Fibroblast of lung (primary cell): ENCODE measurements at regions not wholly inside any gene's neighbourhood (a gene's known extent, or its start where the extent isn't known, plus 50 kb on each side); places are given as distances from the start of the nearest gene placed in this dataset.

Experiments
- DNase-seq, 2 donors: peaks; one replicate each; pipeline versions ENCODE4 v3.0.0 to v3.0.0-alpha.2; 2010; ENCODE audit warnings: low read depth in 2 of 2
- H2AFZ ChIP-seq: 2 replicates; pipeline ENCODE4 v1.5.1; 2012; ENCODE audit warnings: low read length, control low read depth, inconsistent platforms
- H3K27ac ChIP-seq: 2 replicates; pipeline ENCODE4 v1.5.1; 2011; ENCODE audit warnings: low read length, control low read depth; ENCODE audit not compliant: insufficient read depth
- H3K27me3 ChIP-seq: 2 replicates; pipeline ENCODE4 v1.5.1; 2011; ENCODE audit warnings: mild to moderate bottlenecking, low read length; ENCODE audit not compliant: control insufficient read depth, insufficient read depth
- H3K36me3 ChIP-seq: 2 replicates; pipeline ENCODE4 v1.5.1; 2011; ENCODE audit warnings: low read length; ENCODE audit not compliant: control insufficient read depth, insufficient read depth
- H3K4me1 ChIP-seq: 2 replicates; pipeline ENCODE4 v1.5.1; 2011; ENCODE audit warnings: low read length; ENCODE audit not compliant: control insufficient read depth, insufficient read depth; ENCODE audit errors: extremely low read depth
- H3K4me2 ChIP-seq: 2 replicates; pipeline ENCODE4 v1.5.1; 2011; ENCODE audit warnings: low read length, control low read depth; ENCODE audit not compliant: insufficient read depth; ENCODE audit errors: extremely low read depth
- H3K4me3 ChIP-seq, 4 experiments: fragments of 200-600 bp in 1 of 4; sonication (generic) in 1 of 4; replicated peaks in 1 of 4; 2 replicates each; pipeline ENCODE4 v1.5.1; 2011 to 2016; ENCODE audit warnings: low read length in 4 of 4, low read depth in 3 of 4, mild to moderate bottlenecking in 3 of 4, control low read depth in 2 of 4, inconsistent platforms in 1 of 4, mixed read lengths in 1 of 4; ENCODE audit not compliant: insufficient read depth in 1 of 4; ENCODE audit errors: control extremely low read depth in 1 of 4
- H3K79me2 ChIP-seq: 2 replicates; pipeline ENCODE4 v1.5.1; 2012; ENCODE audit warnings: mild to moderate bottlenecking, low read length, inconsistent platforms; ENCODE audit not compliant: control insufficient read depth, insufficient read depth
- H3K9ac ChIP-seq: 2 replicates; pipeline ENCODE4 v1.5.1; 2011; ENCODE audit warnings: mild to moderate bottlenecking, low read length, control low read depth; ENCODE audit not compliant: insufficient read depth
- H3K9me3 ChIP-seq: 2 replicates; pipeline ENCODE4 v1.5.1; 2012; ENCODE audit warnings: low read depth, low read length; ENCODE audit not compliant: control insufficient read depth, insufficient read depth
- H4K20me1 ChIP-seq: 2 replicates; pipeline ENCODE4 v1.5.1; 2011; ENCODE audit warnings: low read length; ENCODE audit not compliant: control insufficient read depth, insufficient read depth; ENCODE audit errors: extremely low read depth
- CTCF ChIP-seq, 2 donors: IDR thresholded peaks in 1 of 2; conservative IDR thresholded peaks in 1 of 2; 1 replicate in 1 of 2; 2 replicates in 1 of 2; pipeline ENCODE4 v1.5.1; 2011 to 2012; ENCODE audit warnings: low read length in 2 of 2, control low read depth in 1 of 2, inconsistent platforms in 1 of 2, low read depth in 1 of 2, mild to moderate bottlenecking in 1 of 2
- EZH2 ChIP-seq: IDR thresholded peaks from 2 replicates; pipeline ENCODE4 v1.5.1; 2012; ENCODE audit warnings: low read length, control low read depth, mild to moderate bottlenecking; ENCODE audit errors: missing control alignments

- no peaks in the 10 kb centered on the region for H3K9me3 ChIP-seq
- no peak overlapping the region for H3K27ac ChIP-seq
- TF ChIP-seq EZH2 (no peak), CTCF (conservative IDR thresholded peaks at IDR 0.05 in 1 of 2, IDR thresholded peaks at IDR 0.05 in 1 of 2; ENCODE audit: low read depth in 1 of 2, low read length in 2 of 2) (no peak)
- no peaks in the 10 kb centered on the region for H4K20me1 ChIP-seq
- DNase-seq, result no peak
- no peak overlapping the region for H3K4me2 ChIP-seq
- no peak overlapping the region for H3K4me3 ChIP-seq
- H3K36me3 ChIP-seq, result no peaks in the 10 kb centered on the region
- no peaks in the 10 kb centered on the region for H3K27me3 ChIP-seq
- H3K79me2 ChIP-seq, result no peaks in the 10 kb centered on the region
- no peak overlapping the region for H2AFZ ChIP-seq
- H3K9ac ChIP-seq, result no peak overlapping the region
- H3K4me1 ChIP-seq, result no peaks in the 10 kb centered on the region
These were observed 378.4 kb upstream of the IRX4 start for GRCh38 chr5:2261004-2261703.

GRCh38 chr5:2260211-2261003 is 377.7 kb upstream of the IRX4 start:
- Histone ChIP-seq H3K36me3 (no peaks in the 10 kb centered on the region), H3K9ac (no peak overlapping the region), H3K27ac (no peak overlapping the region), H3K79me2 (no peaks in the 10 kb centered on the region), H4K20me1 (no peaks in the 10 kb centered on the region), H3K4me2 (no peak overlapping the region), H3K27me3 (no peaks in the 10 kb centered on the region), H2AFZ (no peak overlapping the region), H3K9me3 (no peaks in the 10 kb centered on the region), H3K4me1 (no peaks in the 10 kb centered on the region), H3K4me3 (no peak overlapping the region)
- no peak for TF ChIP-seq CTCF (conservative IDR thresholded peaks at IDR 0.05 in 1 of 2, IDR thresholded peaks at IDR 0.05 in 1 of 2; ENCODE audit: low read depth in 1 of 2, low read length in 2 of 2)
- TF ChIP-seq EZH2, result no peak
- DNase-seq, result no peak

- Histone ChIP-seq H3K79me2 (no peaks in the 10 kb centered on the region), H3K4me1 (no peaks in the 10 kb centered on the region), H3K27me3 (no peaks in the 10 kb centered on the region), H3K9me3 (no peaks in the 10 kb centered on the region), H3K36me3 (no peaks in the 10 kb centered on the region), H2AFZ (no peak overlapping the region), H3K4me3 (no peak overlapping the region), H3K27ac (no peak overlapping the region), H3K4me2 (no peak overlapping the region), H4K20me1 (no peaks in the 10 kb centered on the region), H3K9ac (no peak overlapping the region)
- TF ChIP-seq CTCF (conservative IDR thresholded peaks at IDR 0.05 in 1 of 2, IDR thresholded peaks at IDR 0.05 in 1 of 2; ENCODE audit: low read depth in 1 of 2, low read length in 2 of 2) (no peak), EZH2 (no peak)
- no peak for DNase-seq
These were observed 376.9 kb upstream of the IRX4 start for GRCh38 chr5:2259494-2260107.
